Epithelial cell of proximal tubule (primary cell): ENCODE measurements at regions not wholly inside any gene's neighbourhood (a gene's known extent, or its start where the extent isn't known, plus 50 kb on each side); places are given as distances from the start of the nearest gene placed in this dataset.

Experiments
- DNase-seq: peaks from one replicate; pipeline ENCODE4 v3.0.0-alpha.2; 2011; ENCODE audit warnings: low read depth
- H3K4me3 ChIP-seq: 2 replicates; pipeline ENCODE4 v1.5.1; 2011; ENCODE audit warnings: low read depth, mild to moderate bottlenecking, low read length
- TF ChIP-seq, protein P1 (sequence below): conservative IDR thresholded peaks from 2 replicates; pipeline ENCODE4 v1.5.1; 2012; ENCODE audit warnings: low read depth, mild to moderate bottlenecking, low read length

DNA sequence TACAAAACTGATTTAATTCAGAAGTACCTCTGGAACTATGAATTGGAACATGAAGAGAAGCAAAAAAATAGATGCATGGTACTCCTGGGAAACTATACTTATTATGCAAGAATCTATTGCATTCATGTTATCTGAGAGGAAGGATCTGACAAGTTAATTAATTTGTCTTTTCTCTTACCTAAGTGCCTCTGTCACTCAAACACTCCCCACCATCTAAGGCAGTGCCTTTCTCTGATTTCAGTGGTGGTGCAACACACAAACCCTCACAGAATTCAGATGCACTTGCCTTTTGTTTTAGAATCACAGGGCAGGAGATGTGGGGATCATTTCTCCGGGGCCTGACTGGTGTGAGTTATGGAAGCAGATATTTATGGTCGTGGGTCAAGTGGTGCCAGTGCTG lies 52.5 kb upstream of the C9orf72 start:
- H3K4me3 ChIP-seq, result no peak overlapping the region
- DNase-seq, result no peak
- TF ChIP-seq, protein P1, sequence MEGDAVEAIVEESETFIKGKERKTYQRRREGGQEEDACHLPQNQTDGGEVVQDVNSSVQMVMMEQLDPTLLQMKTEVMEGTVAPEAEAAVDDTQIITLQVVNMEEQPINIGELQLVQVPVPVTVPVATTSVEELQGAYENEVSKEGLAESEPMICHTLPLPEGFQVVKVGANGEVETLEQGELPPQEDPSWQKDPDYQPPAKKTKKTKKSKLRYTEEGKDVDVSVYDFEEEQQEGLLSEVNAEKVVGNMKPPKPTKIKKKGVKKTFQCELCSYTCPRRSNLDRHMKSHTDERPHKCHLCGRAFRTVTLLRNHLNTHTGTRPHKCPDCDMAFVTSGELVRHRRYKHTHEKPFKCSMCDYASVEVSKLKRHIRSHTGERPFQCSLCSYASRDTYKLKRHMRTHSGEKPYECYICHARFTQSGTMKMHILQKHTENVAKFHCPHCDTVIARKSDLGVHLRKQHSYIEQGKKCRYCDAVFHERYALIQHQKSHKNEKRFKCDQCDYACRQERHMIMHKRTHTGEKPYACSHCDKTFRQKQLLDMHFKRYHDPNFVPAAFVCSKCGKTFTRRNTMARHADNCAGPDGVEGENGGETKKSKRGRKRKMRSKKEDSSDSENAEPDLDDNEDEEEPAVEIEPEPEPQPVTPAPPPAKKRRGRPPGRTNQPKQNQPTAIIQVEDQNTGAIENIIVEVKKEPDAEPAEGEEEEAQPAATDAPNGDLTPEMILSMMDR, result no peak

DNA sequence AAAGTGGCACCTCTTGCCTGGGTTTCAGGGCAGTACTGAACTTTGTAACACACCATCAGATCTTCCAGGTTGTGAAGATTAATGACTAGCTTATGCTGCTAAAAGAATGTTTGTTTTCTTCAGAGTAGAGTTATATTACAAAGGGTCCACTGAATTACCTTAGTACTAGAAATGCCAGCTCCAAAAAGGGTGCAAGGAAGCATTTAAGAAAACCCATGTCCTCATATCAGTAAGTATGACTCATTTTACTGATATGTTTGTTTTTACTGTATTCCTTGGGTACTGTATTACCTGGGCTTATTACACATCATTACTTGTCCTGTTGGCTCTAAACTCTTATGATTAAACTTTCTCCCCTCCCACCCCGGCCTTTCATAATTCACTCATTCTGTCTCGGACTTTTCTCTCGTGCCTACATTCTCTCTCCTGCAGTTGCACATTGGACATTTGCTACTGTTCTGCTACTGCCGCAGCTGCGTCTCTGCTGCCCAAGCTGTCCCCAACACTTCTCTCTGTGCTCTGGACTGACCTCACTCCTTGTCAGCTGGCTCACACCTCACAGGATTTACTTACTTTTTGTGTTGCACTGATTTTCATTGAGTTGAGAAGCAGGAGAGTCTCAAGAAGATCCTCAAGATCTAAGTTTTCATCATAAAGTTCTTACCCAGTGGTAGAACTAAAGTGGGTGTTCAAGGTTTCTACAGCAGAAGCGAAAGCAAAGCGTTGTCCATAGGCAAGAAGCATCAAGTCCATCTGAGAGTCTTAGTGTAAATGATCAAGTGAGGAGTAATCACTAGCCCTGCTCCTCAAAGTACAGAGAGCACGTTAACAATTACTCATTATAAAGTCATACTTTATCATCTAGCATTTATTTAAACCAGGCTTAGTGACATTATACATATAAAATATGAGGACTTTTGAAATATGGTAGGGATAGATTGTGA lies 53.2 kb upstream of the C9orf72 start:
- no peak for DNase-seq
- no peak overlapping the region for H3K4me3 ChIP-seq
- TF ChIP-seq, protein P1, result no peak

DNA sequence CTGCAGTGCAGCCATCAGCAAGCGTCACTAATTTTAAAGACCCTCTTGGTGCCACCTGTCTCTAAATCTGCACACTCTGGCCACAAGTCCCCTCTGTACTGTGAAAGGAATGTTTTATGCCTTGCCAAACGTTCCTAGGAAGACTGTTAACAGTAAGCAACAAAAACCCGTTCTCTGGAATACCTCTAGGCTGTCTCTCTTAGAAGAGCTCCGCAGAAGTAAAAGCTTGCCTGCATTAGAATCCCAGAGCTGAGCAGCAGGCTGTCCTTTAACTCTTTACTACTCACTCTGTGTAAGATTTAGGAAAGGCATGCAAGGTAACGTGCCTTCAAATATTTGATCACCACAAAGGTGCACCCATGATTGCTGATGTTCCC lies 53.9 kb upstream of the C9orf72 start:
- no peak overlapping the region for H3K4me3 ChIP-seq

DNA sequence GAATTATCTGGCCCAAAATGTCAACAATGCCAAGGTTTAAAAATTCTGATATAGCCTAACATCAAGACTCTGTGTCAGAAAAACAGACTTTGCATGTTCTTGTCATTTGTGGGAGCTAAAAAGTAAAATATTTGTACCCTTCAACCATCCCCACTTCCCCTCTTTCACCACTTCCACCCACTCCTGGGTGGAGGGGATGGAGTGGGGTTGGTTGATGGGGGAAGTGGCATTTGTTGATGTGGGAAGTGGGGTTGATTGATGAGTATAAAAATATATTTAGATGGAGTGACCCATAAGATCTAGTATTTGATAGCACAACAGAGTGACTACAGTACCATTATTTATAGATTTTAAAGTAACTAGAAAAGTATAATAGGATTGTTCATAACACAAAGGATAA lies 55.0 kb upstream of the C9orf72 start:
- H3K4me3 ChIP-seq, result no peak overlapping the region
- DNase-seq, result no peak
- TF ChIP-seq, protein P1, result no peak

More for the DNA sequence above, 53.9 kb upstream of the C9orf72 start:
- TF ChIP-seq, protein P1, result no peak
- no peak for DNase-seq

DNA sequence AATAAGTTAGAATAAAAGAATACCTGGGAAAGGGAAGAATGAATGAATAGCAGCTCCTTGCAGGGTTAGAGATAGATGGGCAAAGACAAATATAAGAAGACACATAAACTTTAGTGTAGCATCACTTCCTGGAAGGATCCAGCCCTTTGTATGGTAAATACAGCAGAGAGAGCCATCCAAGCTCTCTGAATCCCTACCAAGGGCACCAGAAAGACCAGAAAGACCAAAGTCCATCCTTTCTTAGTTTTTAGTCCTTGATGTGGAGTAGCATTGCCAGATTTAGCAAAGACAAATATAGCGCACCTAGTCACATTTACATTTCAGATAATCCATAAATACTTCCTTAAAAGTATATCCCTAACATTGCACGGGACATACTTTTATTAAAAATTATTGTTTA lies 56.1 kb upstream of the C9orf72 start:
- DNase-seq, result no peak
- no peak overlapping the region for H3K4me3 ChIP-seq
- TF ChIP-seq, protein P1, result no peak

DNA sequence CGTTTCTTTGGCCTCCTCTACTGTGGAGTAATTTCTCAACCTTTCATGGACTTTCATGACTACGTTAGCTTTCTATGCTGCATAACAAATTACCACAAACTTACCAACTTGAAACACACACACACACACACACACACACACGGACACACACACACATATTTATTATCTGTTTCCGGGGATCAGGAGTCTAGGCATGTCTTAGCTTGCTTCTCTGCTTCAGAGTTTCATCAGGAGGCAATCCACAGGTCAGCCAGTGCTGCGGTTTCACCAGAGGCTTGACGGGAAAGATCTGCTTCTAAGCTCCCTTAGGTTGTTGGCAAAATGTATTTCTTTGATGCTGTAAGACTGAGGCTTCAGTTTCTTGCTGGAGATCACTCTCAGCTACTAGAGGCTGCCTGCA lies 59.0 kb upstream of the C9orf72 start:
- no peak for DNase-seq
- TF ChIP-seq, protein P1, result no peak
- no peak overlapping the region for H3K4me3 ChIP-seq

DNA sequence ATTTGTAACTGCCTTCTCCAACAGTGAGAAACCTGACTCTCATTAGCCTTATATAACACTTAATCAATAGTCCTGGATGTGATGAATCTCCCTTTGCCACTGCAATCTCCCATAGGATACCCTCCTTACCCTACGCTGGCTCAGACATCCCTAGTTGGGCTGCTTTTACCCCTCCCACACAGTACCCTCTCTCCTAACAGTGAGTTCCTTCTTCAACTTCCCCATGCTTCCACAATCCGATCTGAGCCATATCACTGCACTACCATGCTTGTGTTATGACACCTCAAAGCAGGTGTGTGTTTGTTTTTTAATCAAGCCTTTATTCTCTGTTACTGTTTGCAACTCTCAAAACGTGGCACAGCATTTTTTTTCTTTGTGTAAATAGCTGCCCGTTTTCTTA lies 60.5 kb upstream of the C9orf72 start:
- TF ChIP-seq, protein P1, result no peak
- H3K4me3 ChIP-seq, result no peak overlapping the region
- DNase-seq, result no peak
